ENCODE measurements at regions not wholly inside any gene's neighbourhood (a gene's known extent, or its start where the extent isn't known, plus 50 kb on each side); places are given as distances from the start of the nearest gene placed in this dataset.

DNA sequence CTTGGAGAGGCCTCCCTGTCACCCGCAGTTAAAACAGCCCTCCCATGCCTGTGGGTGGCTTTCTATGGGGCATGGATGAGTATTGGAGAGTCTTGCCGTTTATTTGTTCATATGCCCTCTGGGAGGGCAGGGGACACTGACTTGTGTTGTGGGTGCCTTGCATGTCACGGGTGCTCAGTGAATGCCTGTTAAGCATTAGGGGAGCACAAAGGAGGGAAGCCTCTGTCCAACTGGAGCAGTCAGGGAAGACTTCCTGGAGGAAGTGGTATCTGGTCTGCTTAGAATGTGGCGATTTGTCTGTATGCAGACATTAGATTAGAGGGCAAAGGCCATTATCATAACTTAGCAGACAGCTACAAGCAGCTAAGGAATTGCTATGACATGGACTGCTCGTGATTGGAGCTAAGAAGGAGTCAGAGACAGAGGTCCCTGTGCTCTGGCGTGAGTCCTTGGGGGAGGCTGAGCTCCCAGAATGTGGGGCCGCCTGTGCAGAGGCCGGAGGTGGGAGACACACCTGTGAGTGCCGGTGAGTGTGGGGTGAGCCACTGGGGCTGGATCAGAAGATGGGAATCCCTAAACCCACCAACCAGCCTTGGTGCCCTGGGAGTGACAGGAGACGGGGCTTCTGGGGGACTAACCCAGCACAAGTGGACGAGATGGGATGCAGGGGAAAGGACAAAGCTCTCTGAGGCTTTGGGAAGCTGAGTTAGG lies 286.1 kb downstream of the SEC14L1 start (continued):
- TF ChIP-seq, protein P1, sequence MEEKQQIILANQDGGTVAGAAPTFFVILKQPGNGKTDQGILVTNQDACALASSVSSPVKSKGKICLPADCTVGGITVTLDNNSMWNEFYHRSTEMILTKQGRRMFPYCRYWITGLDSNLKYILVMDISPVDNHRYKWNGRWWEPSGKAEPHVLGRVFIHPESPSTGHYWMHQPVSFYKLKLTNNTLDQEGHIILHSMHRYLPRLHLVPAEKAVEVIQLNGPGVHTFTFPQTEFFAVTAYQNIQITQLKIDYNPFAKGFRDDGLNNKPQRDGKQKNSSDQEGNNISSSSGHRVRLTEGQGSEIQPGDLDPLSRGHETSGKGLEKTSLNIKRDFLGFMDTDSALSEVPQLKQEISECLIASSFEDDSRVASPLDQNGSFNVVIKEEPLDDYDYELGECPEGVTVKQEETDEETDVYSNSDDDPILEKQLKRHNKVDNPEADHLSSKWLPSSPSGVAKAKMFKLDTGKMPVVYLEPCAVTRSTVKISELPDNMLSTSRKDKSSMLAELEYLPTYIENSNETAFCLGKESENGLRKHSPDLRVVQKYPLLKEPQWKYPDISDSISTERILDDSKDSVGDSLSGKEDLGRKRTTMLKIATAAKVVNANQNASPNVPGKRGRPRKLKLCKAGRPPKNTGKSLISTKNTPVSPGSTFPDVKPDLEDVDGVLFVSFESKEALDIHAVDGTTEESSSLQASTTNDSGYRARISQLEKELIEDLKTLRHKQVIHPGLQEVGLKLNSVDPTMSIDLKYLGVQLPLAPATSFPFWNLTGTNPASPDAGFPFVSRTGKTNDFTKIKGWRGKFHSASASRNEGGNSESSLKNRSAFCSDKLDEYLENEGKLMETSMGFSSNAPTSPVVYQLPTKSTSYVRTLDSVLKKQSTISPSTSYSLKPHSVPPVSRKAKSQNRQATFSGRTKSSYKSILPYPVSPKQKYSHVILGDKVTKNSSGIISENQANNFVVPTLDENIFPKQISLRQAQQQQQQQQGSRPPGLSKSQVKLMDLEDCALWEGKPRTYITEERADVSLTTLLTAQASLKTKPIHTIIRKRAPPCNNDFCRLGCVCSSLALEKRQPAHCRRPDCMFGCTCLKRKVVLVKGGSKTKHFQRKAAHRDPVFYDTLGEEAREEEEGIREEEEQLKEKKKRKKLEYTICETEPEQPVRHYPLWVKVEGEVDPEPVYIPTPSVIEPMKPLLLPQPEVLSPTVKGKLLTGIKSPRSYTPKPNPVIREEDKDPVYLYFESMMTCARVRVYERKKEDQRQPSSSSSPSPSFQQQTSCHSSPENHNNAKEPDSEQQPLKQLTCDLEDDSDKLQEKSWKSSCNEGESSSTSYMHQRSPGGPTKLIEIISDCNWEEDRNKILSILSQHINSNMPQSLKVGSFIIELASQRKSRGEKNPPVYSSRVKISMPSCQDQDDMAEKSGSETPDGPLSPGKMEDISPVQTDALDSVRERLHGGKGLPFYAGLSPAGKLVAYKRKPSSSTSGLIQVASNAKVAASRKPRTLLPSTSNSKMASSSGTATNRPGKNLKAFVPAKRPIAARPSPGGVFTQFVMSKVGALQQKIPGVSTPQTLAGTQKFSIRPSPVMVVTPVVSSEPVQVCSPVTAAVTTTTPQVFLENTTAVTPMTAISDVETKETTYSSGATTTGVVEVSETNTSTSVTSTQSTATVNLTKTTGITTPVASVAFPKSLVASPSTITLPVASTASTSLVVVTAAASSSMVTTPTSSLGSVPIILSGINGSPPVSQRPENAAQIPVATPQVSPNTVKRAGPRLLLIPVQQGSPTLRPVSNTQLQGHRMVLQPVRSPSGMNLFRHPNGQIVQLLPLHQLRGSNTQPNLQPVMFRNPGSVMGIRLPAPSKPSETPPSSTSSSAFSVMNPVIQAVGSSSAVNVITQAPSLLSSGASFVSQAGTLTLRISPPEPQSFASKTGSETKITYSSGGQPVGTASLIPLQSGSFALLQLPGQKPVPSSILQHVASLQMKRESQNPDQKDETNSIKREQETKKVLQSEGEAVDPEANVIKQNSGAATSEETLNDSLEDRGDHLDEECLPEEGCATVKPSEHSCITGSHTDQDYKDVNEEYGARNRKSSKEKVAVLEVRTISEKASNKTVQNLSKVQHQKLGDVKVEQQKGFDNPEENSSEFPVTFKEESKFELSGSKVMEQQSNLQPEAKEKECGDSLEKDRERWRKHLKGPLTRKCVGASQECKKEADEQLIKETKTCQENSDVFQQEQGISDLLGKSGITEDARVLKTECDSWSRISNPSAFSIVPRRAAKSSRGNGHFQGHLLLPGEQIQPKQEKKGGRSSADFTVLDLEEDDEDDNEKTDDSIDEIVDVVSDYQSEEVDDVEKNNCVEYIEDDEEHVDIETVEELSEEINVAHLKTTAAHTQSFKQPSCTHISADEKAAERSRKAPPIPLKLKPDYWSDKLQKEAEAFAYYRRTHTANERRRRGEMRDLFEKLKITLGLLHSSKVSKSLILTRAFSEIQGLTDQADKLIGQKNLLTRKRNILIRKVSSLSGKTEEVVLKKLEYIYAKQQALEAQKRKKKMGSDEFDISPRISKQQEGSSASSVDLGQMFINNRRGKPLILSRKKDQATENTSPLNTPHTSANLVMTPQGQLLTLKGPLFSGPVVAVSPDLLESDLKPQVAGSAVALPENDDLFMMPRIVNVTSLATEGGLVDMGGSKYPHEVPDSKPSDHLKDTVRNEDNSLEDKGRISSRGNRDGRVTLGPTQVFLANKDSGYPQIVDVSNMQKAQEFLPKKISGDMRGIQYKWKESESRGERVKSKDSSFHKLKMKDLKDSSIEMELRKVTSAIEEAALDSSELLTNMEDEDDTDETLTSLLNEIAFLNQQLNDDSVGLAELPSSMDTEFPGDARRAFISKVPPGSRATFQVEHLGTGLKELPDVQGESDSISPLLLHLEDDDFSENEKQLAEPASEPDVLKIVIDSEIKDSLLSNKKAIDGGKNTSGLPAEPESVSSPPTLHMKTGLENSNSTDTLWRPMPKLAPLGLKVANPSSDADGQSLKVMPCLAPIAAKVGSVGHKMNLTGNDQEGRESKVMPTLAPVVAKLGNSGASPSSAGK (IDR thresholded peaks at IDR 0.05): no peak
- no peak for TF ChIP-seq SIX5 (IDR thresholded peaks at IDR 0.05; ENCODE audit: borderline replicate concordance in 1 of 2, insufficient read depth in 1 of 2, low read depth in 1 of 2, low read length in 2 of 2)
- no peak for TF ChIP-seq SIRT6 (IDR thresholded peaks at IDR 0.05; ENCODE audit: low read depth, low read length)
- no peak for TF ChIP-seq BCLAF1 (IDR thresholded peaks at IDR 0.05; ENCODE audit: borderline replicate concordance in 1 of 2, control insufficient read depth in 1 of 2, low read depth in 2 of 2, low read length in 1 of 2)
- TF ChIP-seq, protein P2, sequence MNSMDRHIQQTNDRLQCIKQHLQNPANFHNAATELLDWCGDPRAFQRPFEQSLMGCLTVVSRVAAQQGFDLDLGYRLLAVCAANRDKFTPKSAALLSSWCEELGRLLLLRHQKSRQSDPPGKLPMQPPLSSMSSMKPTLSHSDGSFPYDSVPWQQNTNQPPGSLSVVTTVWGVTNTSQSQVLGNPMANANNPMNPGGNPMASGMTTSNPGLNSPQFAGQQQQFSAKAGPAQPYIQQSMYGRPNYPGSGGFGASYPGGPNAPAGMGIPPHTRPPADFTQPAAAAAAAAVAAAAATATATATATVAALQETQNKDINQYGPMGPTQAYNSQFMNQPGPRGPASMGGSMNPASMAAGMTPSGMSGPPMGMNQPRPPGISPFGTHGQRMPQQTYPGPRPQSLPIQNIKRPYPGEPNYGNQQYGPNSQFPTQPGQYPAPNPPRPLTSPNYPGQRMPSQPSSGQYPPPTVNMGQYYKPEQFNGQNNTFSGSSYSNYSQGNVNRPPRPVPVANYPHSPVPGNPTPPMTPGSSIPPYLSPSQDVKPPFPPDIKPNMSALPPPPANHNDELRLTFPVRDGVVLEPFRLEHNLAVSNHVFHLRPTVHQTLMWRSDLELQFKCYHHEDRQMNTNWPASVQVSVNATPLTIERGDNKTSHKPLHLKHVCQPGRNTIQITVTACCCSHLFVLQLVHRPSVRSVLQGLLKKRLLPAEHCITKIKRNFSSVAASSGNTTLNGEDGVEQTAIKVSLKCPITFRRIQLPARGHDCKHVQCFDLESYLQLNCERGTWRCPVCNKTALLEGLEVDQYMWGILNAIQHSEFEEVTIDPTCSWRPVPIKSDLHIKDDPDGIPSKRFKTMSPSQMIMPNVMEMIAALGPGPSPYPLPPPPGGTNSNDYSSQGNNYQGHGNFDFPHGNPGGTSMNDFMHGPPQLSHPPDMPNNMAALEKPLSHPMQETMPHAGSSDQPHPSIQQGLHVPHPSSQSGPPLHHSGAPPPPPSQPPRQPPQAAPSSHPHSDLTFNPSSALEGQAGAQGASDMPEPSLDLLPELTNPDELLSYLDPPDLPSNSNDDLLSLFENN (IDR thresholded peaks at IDR 0.05; ENCODE audit: low read depth in 2 of 2, low read length in 2 of 2): 0 out of 4 replicates have a peak, but pooled peaks of 1 of the 2 experiments have one; percentile 16
